Endothelial cell of umbilical vein (primary cell): ENCODE measurements at regions not wholly inside any gene's neighbourhood (a gene's known extent, or its start where the extent isn't known, plus 50 kb on each side); places are given as distances from the start of the nearest gene placed in this dataset.

Experiments used
- EZH2 ChIP-seq: IDR thresholded peaks from 2 replicates; pipeline ENCODE4 v1.6.1; 2012; ENCODE audit warnings: borderline replicate concordance, low read depth, mild to moderate bottlenecking, moderate library complexity, low read length, inconsistent platforms; ENCODE audit not compliant: severe bottlenecking
- FOS ChIP-seq: IDR thresholded peaks from 2 replicates; pipeline ENCODE4 v1.6.1; 2011; ENCODE audit warnings: mild to moderate bottlenecking, low read length, moderate library complexity, borderline replicate concordance; ENCODE audit not compliant: insufficient read depth
- GATA2 ChIP-seq: IDR thresholded peaks from 2 replicates; pipeline ENCODE4 v1.7.0; 2011; ENCODE audit warnings: low read depth, mild to moderate bottlenecking, moderate library complexity, mixed read lengths, low read length; ENCODE audit not compliant: insufficient read length, insufficient read depth
- JUN ChIP-seq: IDR thresholded peaks from 2 replicates; pipeline ENCODE4 v1.6.1; 2011; ENCODE audit warnings: borderline replicate concordance, low read depth; ENCODE audit not compliant: insufficient read length, insufficient read depth
- MYC ChIP-seq: IDR thresholded peaks from one replicate; pipeline ENCODE4 v1.6.1; 2011; ENCODE audit warnings: mild to moderate bottlenecking, low read depth, low read length
- POLR2A ChIP-seq: IDR thresholded peaks from 2 replicates; pipeline ENCODE4 v1.6.1; 2012; ENCODE audit warnings: low read depth, mild to moderate bottlenecking, control low read depth, low read length
- POLR2AphosphoS5 ChIP-seq: IDR thresholded peaks from 2 replicates; pipeline ENCODE4 v1.6.1; 2012; ENCODE audit warnings: low read depth, mild to moderate bottlenecking, control low read depth, low read length, moderate library complexity; ENCODE audit not compliant: insufficient read depth
- TF ChIP-seq, protein P1 (sequence below), 2 donors: IDR thresholded peaks; 1 replicate in 1 of 2; 2 replicates in 1 of 2; pipeline ENCODE4 v1.5.1; 2011; ENCODE audit warnings: low read length in 2 of 2, mild to moderate bottlenecking in 2 of 2, moderate library complexity in 2 of 2, control low read depth in 1 of 2, inconsistent platforms in 1 of 2, low read depth in 1 of 2; ENCODE audit not compliant: insufficient read depth in 1 of 2; ENCODE audit errors: extremely low read depth in 1 of 2
- TF ChIP-seq, protein P2 (sequence below): IDR thresholded peaks from 2 replicates; pipeline ENCODE4 v1.6.1; 2011; ENCODE audit not compliant: insufficient read depth, insufficient read length

DNA sequence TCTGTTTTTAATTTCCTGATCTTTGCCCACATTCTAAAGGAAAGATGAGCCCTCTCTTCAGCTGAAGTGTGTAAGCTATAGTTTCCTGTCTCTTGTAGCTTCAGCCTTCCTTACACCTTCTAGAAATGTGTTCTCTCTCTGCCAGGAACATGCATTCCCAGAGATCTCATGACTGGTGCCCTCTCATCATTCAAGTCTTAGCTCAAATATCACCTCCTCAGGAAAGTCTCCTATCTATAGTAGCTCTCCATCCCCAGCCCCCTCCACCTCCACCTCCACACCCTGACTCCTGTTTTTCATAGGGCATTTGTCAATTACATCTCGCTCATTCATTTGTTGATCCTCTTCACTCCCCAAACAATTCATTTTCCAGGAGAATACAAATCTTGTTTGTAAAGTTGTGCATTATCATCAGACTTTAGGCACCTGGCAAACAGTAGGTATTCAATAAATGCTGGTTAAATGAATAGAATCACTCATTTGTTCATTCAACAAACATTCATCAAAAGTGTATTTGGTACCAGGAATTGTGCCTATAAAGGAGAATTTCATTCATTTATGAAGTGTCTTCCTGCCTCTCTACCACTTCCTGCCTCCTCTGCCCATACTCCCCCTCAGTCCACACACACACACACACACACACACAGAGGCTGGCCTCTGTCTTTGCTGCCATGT is 160.3 kb downstream of the BBOX1 start:
- TF ChIP-seq EZH2 (no peak), POLR2AphosphoS5 (no peak), POLR2A (no peak), MYC (no peak), JUN (no peak), GATA2 (no peak), FOS (no peak)
- TF ChIP-seq, protein P1, sequence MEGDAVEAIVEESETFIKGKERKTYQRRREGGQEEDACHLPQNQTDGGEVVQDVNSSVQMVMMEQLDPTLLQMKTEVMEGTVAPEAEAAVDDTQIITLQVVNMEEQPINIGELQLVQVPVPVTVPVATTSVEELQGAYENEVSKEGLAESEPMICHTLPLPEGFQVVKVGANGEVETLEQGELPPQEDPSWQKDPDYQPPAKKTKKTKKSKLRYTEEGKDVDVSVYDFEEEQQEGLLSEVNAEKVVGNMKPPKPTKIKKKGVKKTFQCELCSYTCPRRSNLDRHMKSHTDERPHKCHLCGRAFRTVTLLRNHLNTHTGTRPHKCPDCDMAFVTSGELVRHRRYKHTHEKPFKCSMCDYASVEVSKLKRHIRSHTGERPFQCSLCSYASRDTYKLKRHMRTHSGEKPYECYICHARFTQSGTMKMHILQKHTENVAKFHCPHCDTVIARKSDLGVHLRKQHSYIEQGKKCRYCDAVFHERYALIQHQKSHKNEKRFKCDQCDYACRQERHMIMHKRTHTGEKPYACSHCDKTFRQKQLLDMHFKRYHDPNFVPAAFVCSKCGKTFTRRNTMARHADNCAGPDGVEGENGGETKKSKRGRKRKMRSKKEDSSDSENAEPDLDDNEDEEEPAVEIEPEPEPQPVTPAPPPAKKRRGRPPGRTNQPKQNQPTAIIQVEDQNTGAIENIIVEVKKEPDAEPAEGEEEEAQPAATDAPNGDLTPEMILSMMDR (IDR thresholded peaks at IDR 0.05; ENCODE audit: extremely low read depth in 1 of 2, insufficient read depth in 1 of 2, low read depth in 1 of 2, low read length in 2 of 2), result no peak
- TF ChIP-seq, protein P2, sequence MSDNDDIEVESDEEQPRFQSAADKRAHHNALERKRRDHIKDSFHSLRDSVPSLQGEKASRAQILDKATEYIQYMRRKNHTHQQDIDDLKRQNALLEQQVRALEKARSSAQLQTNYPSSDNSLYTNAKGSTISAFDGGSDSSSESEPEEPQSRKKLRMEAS, result no peak
